Astrocyte of the spinal cord (primary cell): ENCODE measurements at regions not wholly inside any gene's neighbourhood (a gene's known extent, or its start where the extent isn't known, plus 50 kb on each side); places are given as distances from the start of the nearest gene placed in this dataset.

Source experiments
- DNase-seq: peaks from one replicate; pipeline ENCODE4 v3.0.0; 2011; ENCODE audit warnings: low read depth, low spot score
- H3K4me3 ChIP-seq: 2 replicates; pipeline ENCODE4 v1.5.1; 2011; ENCODE audit warnings: low read depth, mild to moderate bottlenecking, low read length, moderate library complexity
- in situ Hi-C: cut with HindIII; loops from 2 replicates; pipeline ENCODE4 v1.10.0; 2017; ENCODE audit warnings: low sequenced_read_pairs
- TF ChIP-seq, protein P1 (sequence below): IDR thresholded peaks from 2 replicates; pipeline ENCODE4 v1.5.1; 2012; ENCODE audit warnings: low read depth, mild to moderate bottlenecking, low read length, inconsistent platforms

DNA sequence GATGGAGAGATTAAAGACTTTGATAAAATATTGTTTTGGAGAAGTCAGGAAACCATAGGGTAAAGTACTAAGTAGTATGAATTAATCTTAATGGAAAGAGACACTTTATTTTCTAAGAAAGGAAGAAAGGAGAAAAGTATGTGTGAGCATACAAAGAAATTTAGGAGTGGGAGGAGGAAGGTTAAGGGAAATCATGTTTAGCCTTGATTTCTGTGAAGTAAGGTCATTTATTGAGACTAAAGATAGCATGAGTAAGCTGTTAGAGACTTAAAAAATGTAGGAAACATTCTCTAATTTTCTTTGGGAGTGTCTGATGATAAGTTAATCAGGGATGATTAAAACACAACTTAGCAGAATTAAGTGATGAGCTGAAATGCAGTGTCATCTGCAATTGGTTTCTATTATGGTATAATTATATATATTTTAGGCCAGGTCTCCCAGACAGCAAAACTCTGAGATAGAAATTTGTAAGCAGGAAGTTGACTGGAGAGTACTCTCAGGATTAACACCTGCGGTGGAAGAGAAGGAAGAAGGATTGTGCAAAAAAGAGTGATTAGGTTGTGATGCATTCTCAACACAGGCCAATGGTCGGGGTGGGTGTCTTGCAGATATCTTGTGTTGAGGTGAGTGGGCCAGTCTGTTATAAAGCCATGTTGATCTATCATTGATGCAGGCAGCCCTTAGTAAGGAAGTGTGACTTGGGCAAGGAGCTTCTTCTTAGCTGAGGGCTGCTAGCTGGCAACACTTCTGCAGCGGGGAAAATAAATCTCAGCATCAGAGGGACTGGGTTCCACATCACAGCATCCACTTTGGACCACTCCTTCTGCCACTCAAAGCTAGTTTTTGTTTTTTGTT is 256.2 kb downstream of the AEBP2 start:
- in situ Hi-C loops: no loop called here
- no peak for DNase-seq
- no peak overlapping the region for H3K4me3 ChIP-seq
- TF ChIP-seq, protein P1, sequence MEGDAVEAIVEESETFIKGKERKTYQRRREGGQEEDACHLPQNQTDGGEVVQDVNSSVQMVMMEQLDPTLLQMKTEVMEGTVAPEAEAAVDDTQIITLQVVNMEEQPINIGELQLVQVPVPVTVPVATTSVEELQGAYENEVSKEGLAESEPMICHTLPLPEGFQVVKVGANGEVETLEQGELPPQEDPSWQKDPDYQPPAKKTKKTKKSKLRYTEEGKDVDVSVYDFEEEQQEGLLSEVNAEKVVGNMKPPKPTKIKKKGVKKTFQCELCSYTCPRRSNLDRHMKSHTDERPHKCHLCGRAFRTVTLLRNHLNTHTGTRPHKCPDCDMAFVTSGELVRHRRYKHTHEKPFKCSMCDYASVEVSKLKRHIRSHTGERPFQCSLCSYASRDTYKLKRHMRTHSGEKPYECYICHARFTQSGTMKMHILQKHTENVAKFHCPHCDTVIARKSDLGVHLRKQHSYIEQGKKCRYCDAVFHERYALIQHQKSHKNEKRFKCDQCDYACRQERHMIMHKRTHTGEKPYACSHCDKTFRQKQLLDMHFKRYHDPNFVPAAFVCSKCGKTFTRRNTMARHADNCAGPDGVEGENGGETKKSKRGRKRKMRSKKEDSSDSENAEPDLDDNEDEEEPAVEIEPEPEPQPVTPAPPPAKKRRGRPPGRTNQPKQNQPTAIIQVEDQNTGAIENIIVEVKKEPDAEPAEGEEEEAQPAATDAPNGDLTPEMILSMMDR: no peak

DNA sequence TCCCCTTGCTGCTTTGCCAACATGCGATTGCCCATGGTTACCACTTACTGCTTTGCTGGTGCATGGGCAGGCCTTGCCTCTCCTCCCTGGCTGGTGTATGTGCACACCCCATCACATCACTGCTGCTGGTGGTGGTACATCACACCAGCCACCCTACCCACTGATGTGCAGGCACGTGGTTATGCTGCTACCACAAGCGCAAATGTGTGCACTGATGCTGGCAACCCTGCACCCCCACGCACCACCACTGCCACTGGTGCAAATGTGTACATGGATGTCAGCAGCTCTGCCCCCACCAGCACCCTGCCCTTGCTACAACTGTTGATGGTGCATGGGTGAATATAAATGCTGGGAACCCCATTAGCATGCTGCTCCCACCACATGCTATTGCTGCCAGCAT is 261.7 kb downstream of the AEBP2 start:
- no peak overlapping the region for H3K4me3 ChIP-seq
- in situ Hi-C loops: no loop called here
- TF ChIP-seq, protein P1: no peak
- no peak for DNase-seq

DNA sequence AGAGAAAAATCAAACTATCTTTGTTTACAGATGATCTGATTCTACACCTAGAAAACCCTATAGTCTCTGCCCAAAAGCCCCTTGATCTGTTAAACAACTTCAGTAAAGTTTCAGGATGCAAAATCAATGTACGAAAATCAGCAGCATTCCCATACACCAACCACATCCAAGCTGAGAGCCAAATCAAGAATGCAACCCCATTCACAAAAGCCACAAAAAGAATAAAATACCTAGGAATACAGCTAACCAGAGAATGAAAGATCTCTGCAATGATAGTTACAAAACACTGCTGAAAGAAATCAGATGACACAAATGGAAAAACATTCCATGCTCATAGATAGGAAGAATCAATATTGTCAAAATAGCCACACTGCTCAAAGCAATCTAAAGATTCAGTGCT is 265.7 kb downstream of the AEBP2 start:
- DNase-seq: peak; percentile 38
- TF ChIP-seq, protein P1: no peak
- H3K4me3 ChIP-seq: no peak overlapping the region
- in situ Hi-C loops: no loop called here

DNA sequence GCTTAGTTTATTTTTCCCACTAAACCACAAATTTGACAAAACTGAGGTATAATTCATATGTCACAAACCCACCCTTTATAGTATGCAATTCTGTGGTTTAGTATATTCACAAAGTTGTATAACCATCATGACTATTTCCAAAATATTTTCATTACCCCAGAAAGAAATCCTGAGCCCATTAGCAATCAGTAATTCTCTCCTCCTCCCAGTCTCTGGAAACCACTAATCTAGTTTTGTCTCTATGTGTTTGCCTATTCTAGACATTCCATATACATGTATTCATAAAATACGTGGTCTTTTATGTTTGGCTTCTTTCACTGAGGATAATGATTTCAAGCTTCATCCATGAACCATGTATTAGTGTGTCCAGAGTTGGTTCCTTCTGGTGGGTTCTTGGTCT is 267.6 kb downstream of the AEBP2 start:
- in situ Hi-C loops: no loop called here
- peak; percentile 74 for DNase-seq
- no peak overlapping the region for H3K4me3 ChIP-seq
- TF ChIP-seq, protein P1: no peak

DNA sequence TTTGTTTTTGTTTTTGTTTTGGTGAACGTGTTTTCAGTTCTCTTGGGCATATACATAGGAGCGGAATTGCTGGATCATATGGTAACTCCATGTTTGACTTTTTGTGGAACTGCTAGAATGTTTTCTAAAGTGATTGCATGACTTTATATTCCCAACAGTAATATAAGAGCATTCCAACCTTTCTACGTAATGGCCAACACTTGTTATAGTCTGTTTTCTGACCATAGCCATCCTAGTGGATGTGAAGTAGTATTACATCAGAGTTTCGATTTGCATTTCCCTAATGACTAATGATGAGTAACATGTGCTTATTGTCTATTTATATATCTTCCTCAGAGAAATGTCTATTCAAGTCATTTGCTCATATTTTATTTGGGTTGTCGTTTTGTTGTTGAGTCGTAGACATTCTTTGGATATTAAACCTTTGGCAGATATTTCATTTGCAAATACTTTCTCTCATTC is 268.7 kb downstream of the AEBP2 start:
- in situ Hi-C loops: no loop called here
- TF ChIP-seq, protein P1: no peak
- peak; percentile 38 for DNase-seq
- H3K4me3 ChIP-seq: no peak overlapping the region

DNA sequence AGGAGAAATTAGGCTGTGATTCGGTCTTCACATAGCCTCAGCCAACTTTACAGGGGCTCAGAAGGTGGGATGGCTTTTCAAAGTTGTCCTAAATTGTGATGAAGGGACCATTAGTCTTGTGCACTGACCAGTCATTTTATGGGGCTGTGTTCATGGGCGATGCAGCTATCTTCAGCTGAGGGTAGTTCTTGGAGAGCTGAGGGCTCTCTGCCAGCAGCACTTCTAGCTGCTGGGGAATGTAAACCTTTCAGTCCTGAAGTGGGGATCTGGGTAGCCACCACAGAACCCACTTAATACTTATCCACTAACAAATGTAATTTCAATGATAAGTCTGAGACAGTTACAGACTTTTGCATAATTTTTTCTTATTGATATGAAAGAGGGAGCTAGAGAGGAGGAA is 270.6 kb downstream of the AEBP2 start:
- H3K4me3 ChIP-seq: no peak overlapping the region
- TF ChIP-seq, protein P1: no peak
- in situ Hi-C loops: no loop called here
- no peak for DNase-seq
